Keratinocyte (primary cell): ENCODE measurements at regions not wholly inside any gene's neighbourhood (a gene's known extent, or its start where the extent isn't known, plus 50 kb on each side); places are given as distances from the start of the nearest gene placed in this dataset.

Experiments
- EZH2 ChIP-seq: IDR thresholded peaks from one replicate; pipeline ENCODE4 v1.6.1; 2012; ENCODE audit warnings: inconsistent platforms, mild to moderate bottlenecking, low read length, moderate library complexity
- TF ChIP-seq, protein P1 (sequence below), 3 experiments: IDR thresholded peaks in 1 of 3; conservative IDR thresholded peaks in 1 of 3; optimal IDR thresholded peaks in 1 of 3; 2 replicates in 2 of 3; 3 replicates in 1 of 3; pipeline versions ENCODE3 to v1.5.1; 2011; ENCODE audit warnings: low read length in 3 of 3, mild to moderate bottlenecking in 3 of 3, moderate library complexity in 2 of 3, control low read depth in 1 of 3, inconsistent platforms in 1 of 3; ENCODE audit not compliant: insufficient read depth in 2 of 3; ENCODE audit errors: extremely low read depth in 1 of 3

DNA sequence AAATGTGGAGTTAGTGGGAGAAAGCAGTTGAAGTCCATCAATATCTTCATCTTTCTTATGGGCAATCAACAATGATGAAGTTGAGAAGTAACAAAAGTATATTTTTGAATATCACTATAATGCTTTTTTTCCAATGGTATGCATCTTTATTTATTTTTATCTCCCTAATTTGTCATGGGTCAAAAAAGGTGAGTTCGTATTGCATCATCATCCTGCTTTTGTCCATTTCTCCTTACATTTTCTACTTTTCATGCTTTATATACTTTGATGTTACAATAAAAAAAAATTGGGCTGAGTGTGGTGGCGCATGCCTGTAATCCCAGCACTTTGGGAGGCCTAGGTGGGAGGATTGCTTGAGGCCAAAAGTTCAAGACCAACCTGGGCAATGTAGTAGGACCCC lies 101.2 kb upstream of the STXBP5 start:
- no peak for TF ChIP-seq EZH2
- TF ChIP-seq, protein P1, sequence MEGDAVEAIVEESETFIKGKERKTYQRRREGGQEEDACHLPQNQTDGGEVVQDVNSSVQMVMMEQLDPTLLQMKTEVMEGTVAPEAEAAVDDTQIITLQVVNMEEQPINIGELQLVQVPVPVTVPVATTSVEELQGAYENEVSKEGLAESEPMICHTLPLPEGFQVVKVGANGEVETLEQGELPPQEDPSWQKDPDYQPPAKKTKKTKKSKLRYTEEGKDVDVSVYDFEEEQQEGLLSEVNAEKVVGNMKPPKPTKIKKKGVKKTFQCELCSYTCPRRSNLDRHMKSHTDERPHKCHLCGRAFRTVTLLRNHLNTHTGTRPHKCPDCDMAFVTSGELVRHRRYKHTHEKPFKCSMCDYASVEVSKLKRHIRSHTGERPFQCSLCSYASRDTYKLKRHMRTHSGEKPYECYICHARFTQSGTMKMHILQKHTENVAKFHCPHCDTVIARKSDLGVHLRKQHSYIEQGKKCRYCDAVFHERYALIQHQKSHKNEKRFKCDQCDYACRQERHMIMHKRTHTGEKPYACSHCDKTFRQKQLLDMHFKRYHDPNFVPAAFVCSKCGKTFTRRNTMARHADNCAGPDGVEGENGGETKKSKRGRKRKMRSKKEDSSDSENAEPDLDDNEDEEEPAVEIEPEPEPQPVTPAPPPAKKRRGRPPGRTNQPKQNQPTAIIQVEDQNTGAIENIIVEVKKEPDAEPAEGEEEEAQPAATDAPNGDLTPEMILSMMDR (optimal IDR thresholded peaks at IDR 0.05 in 1 of 3, IDR thresholded peaks at IDR 0.05 in 1 of 3, conservative IDR thresholded peaks at IDR 0.05 in 1 of 3; ENCODE audit: extremely low read depth in 1 of 3, insufficient read depth in 2 of 3, low read length in 3 of 3), result no peak
